Astrocyte (in vitro differentiated cells and primary cell): ENCODE measurements at regions not wholly inside any gene's neighbourhood (a gene's known extent, or its start where the extent isn't known, plus 50 kb on each side); places are given as distances from the start of the nearest gene placed in this dataset.

ENCODE experiments used
- DNase-seq: peaks from one replicate; pipeline ENCODE4 v3.0.0-alpha.2; 2010; ENCODE audit warnings: low read depth
- FAIRE-seq: peaks from 2 replicates; lab custom pipeline; 2011; peaks lifted over from hg19 to GRCh38; lab: Jason Lieb, UNC
- H2AFZ ChIP-seq: 2 replicates; pipeline ENCODE4 v1.6.0; 2012; ENCODE audit warnings: low read depth, low read length, inconsistent platforms
- H3K27ac ChIP-seq: 2 replicates; pipeline ENCODE4 v1.5.1; 2011; ENCODE audit warnings: low read depth, low read length, inconsistent platforms
- H3K27me3 ChIP-seq: 2 replicates; pipeline ENCODE4 v1.6.0; 2011; ENCODE audit warnings: low read length, inconsistent platforms; ENCODE audit not compliant: insufficient read depth
- H3K36me3 ChIP-seq: 2 replicates; pipeline ENCODE4 v1.5.1; 2011; ENCODE audit warnings: low read length, inconsistent platforms; ENCODE audit not compliant: insufficient read depth
- H3K4me1 ChIP-seq: 2 replicates; pipeline ENCODE4 v1.5.1; 2011; ENCODE audit warnings: low read length, inconsistent platforms; ENCODE audit not compliant: insufficient read depth
- H3K4me2 ChIP-seq: 2 replicates; pipeline ENCODE4 v1.6.0; 2012; ENCODE audit warnings: low read length, inconsistent platforms
- H3K4me3 ChIP-seq: 2 replicates; pipeline ENCODE4 v1.5.1; 2011; ENCODE audit warnings: low read depth, mild to moderate bottlenecking, low read length, inconsistent platforms; ENCODE audit not compliant: insufficient read depth
- H3K79me2 ChIP-seq: 2 replicates; pipeline ENCODE4 v1.6.0; 2012; ENCODE audit warnings: mild to moderate bottlenecking, low read length, inconsistent platforms; ENCODE audit not compliant: insufficient read depth
- H3K9ac ChIP-seq: 2 replicates; pipeline ENCODE4 v1.6.0; 2012; ENCODE audit warnings: mild to moderate bottlenecking, low read length, inconsistent platforms
- H3K9me3 ChIP-seq: 2 replicates; pipeline ENCODE4 v1.5.1; 2012; ENCODE audit warnings: low read depth, mild to moderate bottlenecking, low read length, inconsistent platforms; ENCODE audit not compliant: insufficient read depth
- H4K20me1 ChIP-seq: 2 replicates; pipeline ENCODE4 v1.6.0; 2012; ENCODE audit warnings: low read length, inconsistent platforms; ENCODE audit not compliant: insufficient read depth
- H3K27ac Mint-ChIP-seq: one replicate; pipeline ENCODE4 v1.8.0; 2021; ENCODE audit warnings: mild to moderate bottlenecking, mixed read lengths; ENCODE audit not compliant: unreplicated experiment
- H3K27me3 Mint-ChIP-seq: one replicate; pipeline ENCODE4 v1.8.0; 2021; ENCODE audit warnings: low read depth, mixed read lengths; ENCODE audit not compliant: unreplicated experiment
- H3K36me3 Mint-ChIP-seq: one replicate; pipeline ENCODE4 v1.8.0; 2021; ENCODE audit warnings: low read depth, mixed read lengths; ENCODE audit not compliant: unreplicated experiment
- H3K4me1 Mint-ChIP-seq: one replicate; pipeline ENCODE4 v1.8.0; 2021; ENCODE audit warnings: low read depth, mixed read lengths; ENCODE audit not compliant: unreplicated experiment
- H3K4me3 Mint-ChIP-seq: one replicate; pipeline ENCODE4 v1.8.0; 2021; ENCODE audit warnings: mild to moderate bottlenecking, moderate library complexity, mixed read lengths; ENCODE audit not compliant: unreplicated experiment
- H3K9me3 Mint-ChIP-seq: one replicate; pipeline ENCODE4 v1.8.0; 2021; ENCODE audit warnings: mild to moderate bottlenecking, mixed read lengths; ENCODE audit not compliant: unreplicated experiment
- EZH2 ChIP-seq: IDR thresholded peaks from 2 replicates; pipeline ENCODE4 v1.6.1; 2012; ENCODE audit warnings: mild to moderate bottlenecking, low read length, inconsistent platforms; ENCODE audit not compliant: insufficient read depth
- TF ChIP-seq, protein P1 (sequence below): IDR thresholded peaks from 2 replicates; pipeline ENCODE4 v1.5.1; 2011; ENCODE audit warnings: low read depth, mild to moderate bottlenecking, inconsistent platforms, low read length, moderate library complexity; ENCODE audit not compliant: insufficient read depth

DNA sequence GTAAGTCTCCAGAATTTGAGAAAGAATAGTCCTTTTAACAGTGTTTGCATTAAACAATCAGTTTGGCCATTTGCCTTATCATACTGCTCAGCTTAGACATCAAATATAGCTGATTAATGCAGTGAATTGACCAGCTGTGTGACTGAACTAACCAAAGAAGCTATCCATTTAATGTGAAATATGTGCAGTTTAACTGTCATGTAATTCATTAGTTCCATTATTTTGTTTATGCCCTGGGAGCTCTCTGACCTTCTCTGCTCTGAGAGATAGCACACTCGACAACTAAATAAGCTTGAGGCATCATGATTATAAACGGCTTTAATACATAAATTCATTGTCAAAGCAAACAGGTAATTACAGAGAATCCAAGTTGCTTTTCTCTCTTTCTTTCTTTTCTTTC lies 324.3 kb upstream of the PCDH7 start:
- no peak overlapping the region for H3K9ac ChIP-seq
- Mint-ChIP-seq H3K36me3 (no peaks in the 10 kb centered on the region), H3K4me1 (peaks cover 11% of the 10 kb centered on the region), H3K27me3 (no peaks in the 10 kb centered on the region), H3K4me3 (no peak overlapping the region), H3K9me3 (peaks cover 3% of the 10 kb centered on the region), H3K27ac (no peak overlapping the region)
- FAIRE-seq (no peak), DNase-seq (no peak)
- H3K79me2 ChIP-seq: no peaks in the 10 kb centered on the region
- H3K27ac ChIP-seq: no peak overlapping the region
- H3K27me3 ChIP-seq: no peaks in the 10 kb centered on the region
- H2AFZ ChIP-seq: no peak overlapping the region
- H4K20me1 ChIP-seq: no peaks in the 10 kb centered on the region
- H3K4me3 ChIP-seq: no peak overlapping the region
- no peaks in the 10 kb centered on the region for H3K9me3 ChIP-seq
- no peak for TF ChIP-seq EZH2
- TF ChIP-seq, protein P1, sequence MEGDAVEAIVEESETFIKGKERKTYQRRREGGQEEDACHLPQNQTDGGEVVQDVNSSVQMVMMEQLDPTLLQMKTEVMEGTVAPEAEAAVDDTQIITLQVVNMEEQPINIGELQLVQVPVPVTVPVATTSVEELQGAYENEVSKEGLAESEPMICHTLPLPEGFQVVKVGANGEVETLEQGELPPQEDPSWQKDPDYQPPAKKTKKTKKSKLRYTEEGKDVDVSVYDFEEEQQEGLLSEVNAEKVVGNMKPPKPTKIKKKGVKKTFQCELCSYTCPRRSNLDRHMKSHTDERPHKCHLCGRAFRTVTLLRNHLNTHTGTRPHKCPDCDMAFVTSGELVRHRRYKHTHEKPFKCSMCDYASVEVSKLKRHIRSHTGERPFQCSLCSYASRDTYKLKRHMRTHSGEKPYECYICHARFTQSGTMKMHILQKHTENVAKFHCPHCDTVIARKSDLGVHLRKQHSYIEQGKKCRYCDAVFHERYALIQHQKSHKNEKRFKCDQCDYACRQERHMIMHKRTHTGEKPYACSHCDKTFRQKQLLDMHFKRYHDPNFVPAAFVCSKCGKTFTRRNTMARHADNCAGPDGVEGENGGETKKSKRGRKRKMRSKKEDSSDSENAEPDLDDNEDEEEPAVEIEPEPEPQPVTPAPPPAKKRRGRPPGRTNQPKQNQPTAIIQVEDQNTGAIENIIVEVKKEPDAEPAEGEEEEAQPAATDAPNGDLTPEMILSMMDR: no peak
- no peaks in the 10 kb centered on the region for H3K4me1 ChIP-seq
- no peak overlapping the region for H3K4me2 ChIP-seq
- H3K36me3 ChIP-seq: no peaks in the 10 kb centered on the region

DNA sequence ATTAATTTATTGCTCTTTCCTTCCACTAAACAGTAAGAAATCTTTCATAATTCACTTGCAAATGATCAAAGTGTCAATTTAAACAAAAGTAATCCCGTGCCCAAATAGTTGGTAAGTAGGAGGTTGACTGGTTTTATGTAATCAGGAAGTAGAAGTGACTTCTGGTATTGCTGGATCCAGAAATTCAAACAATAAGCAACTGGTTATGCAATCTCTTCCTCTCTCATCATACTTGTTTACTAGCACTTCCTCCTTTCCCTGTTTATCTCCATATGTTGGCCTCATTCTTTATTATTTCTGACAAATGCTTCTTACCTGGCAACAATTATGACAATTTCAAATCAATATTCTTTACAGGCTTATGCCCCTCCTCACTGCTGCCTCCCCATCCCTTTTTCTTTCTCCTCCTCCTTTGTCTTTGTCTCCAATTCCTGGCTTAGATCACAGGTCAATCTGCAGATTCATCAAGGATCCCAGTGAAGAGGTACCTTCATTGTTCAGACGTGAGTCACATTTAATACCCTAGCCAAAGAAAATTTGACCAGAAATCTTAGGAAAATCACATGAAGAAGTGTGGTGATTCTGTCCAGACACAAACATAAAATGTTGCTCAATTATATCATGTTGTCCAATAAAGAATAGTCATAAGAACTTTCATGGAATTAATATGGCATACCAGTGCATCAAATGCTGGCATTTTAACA lies 323.2 kb upstream of the PCDH7 start:
- H3K36me3 ChIP-seq: no peaks in the 10 kb centered on the region
- no peak overlapping the region for H3K27ac ChIP-seq
- H4K20me1 ChIP-seq: no peaks in the 10 kb centered on the region
- H3K36me3 Mint-ChIP-seq: no peaks in the 10 kb centered on the region
- H3K4me1 Mint-ChIP-seq: peaks cover 11% of the 10 kb centered on the region
- H3K9ac ChIP-seq: no peak overlapping the region
- H3K4me1 ChIP-seq: no peaks in the 10 kb centered on the region
- no peak overlapping the region for H2AFZ ChIP-seq
- no peak overlapping the region for H3K27ac Mint-ChIP-seq
- FAIRE-seq (no peak), DNase-seq (peak; percentile 42)
- H3K4me3 Mint-ChIP-seq: no peak overlapping the region
- no peaks in the 10 kb centered on the region for H3K27me3 ChIP-seq
- H3K4me2 ChIP-seq: no peak overlapping the region
- no peaks in the 10 kb centered on the region for H3K27me3 Mint-ChIP-seq
- no peaks in the 10 kb centered on the region for H3K9me3 ChIP-seq
- peaks cover 3% of the 10 kb centered on the region for H3K9me3 Mint-ChIP-seq
- H3K79me2 ChIP-seq: no peaks in the 10 kb centered on the region
- TF ChIP-seq, protein P1: no peak
- TF ChIP-seq EZH2: no peak
- H3K4me3 ChIP-seq: no peak overlapping the region

DNA sequence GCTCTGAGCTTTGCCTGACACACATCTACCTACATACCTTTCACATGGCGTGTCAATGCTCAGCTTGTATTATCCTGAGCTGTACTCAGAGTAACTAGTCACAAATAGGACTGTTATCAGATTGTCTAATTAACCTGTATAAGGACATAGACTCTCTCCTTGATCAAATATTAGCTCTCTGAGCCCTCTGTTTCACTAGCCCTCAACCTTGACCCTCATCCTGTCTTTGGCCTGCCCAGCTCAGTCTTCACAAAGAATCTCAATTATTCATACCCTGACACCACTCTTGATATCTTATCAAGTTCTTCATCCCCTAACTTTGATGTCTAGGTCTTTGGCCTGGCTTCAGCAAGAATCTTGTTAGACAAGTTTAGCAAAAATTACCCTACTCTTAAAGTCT lies 320.7 kb upstream of the PCDH7 start:
- no peak overlapping the region for H3K9ac ChIP-seq
- no peaks in the 10 kb centered on the region for H3K79me2 ChIP-seq
- H4K20me1 ChIP-seq: no peaks in the 10 kb centered on the region
- H3K27ac ChIP-seq: no peak overlapping the region
- Mint-ChIP-seq H3K36me3 (no peaks in the 10 kb centered on the region), H3K27me3 (no peaks in the 10 kb centered on the region), H3K27ac (no peak overlapping the region), H3K4me1 (peaks cover 11% of the 10 kb centered on the region), H3K4me3 (no peak overlapping the region), H3K9me3 (peaks cover 2% of the 10 kb centered on the region)
- no peaks in the 10 kb centered on the region for H3K27me3 ChIP-seq
- H3K9me3 ChIP-seq: no peaks in the 10 kb centered on the region
- TF ChIP-seq, protein P1: no peak
- TF ChIP-seq EZH2: no peak
- no peak overlapping the region for H3K4me3 ChIP-seq
- H3K4me1 ChIP-seq: no peaks in the 10 kb centered on the region
- H3K36me3 ChIP-seq: no peaks in the 10 kb centered on the region
- DNase-seq (no peak), FAIRE-seq (no peak)
- no peak overlapping the region for H2AFZ ChIP-seq
- no peak overlapping the region for H3K4me2 ChIP-seq
